DOHH2 (cell line): ENCODE measurements at regions not wholly inside any gene's neighbourhood (a gene's known extent, or its start where the extent isn't known, plus 50 kb on each side); places are given as distances from the start of the nearest gene placed in this dataset.

Source experiments
- CTCF ChIP-seq: fragments of 200-600 bp; sonication (generic); IDR thresholded peaks from one replicate; pipeline ENCODE4 v1.5.1; 2014; ENCODE audit warnings: antibody characterized with exemption, mild to moderate bottlenecking, low read depth, low read length; ENCODE audit not compliant: poor library complexity, severe bottlenecking
- EZH2phosphoT487 ChIP-seq: fragments of 200-600 bp; sonication (generic); IDR thresholded peaks from 2 replicates; pipeline ENCODE4 v1.6.1; 2017; ENCODE audit warnings: borderline replicate concordance, mild to moderate bottlenecking, antibody characterized with exemption, low read length, moderate library complexity, mixed read lengths

- no peak for TF ChIP-seq CTCF
- no peak for TF ChIP-seq EZH2phosphoT487
Measured at GRCh38 chr2:496729-497128, 180.5 kb downstream of the TMEM18 start.
